CD1c-positive myeloid dendritic cell (primary cell): ENCODE measurements at regions not wholly inside any gene's neighbourhood (a gene's known extent, or its start where the extent isn't known, plus 50 kb on each side); places are given as distances from the start of the nearest gene placed in this dataset.
"Not testable (repeated sequence)": the region's sequence is repeated elsewhere in the genome, so short reads cannot be mapped to it uniquely, and the experiment has no call there.

Experiments used
- DNase-seq: peaks from one replicate; pipeline ENCODE4 v3.0.0-alpha.2; 2016; ENCODE audit errors: extremely low spot score

- no peak for DNase-seq
Observed at GRCh38 chr2:153420394-153420793, 58.2 kb downstream of the RPRM start.

- no peak for DNase-seq
Observed at GRCh38 chr2:153417077-153417476, 61.5 kb downstream of the RPRM start.

GRCh38 chr2:153416071-153416470, 62.5 kb downstream of the RPRM start:
- no peak for DNase-seq

- no peak for DNase-seq
Observed at GRCh38 chr2:153408710-153409385, 69.7 kb downstream of the RPRM start.

- DNase-seq: no peak
Observed at GRCh38 chr2:153405196-153405595, 73.4 kb downstream of the RPRM start.

GRCh38 chr2:153404792-153405191, 73.8 kb downstream of the RPRM start:
- DNase-seq: no peak

GRCh38 chr2:153403940-153404339, 74.6 kb downstream of the RPRM start:
- no peak for DNase-seq

- DNase-seq: not testable (repeated sequence)
Observed at GRCh38 chr2:153403352-153403751, 75.2 kb downstream of the RPRM start.

- no peak for DNase-seq
Observed at GRCh38 chr2:153394686-153395085, 83.9 kb downstream of the RPRM start.

- DNase-seq: no peak
Observed at GRCh38 chr2:153394247-153394646, 84.3 kb downstream of the RPRM start.

- no peak for DNase-seq
Observed at GRCh38 chr2:153393518-153393917, 85.0 kb downstream of the RPRM start.

- no peak for DNase-seq
Observed at GRCh38 chr2:153391131-153391530, 87.4 kb downstream of the RPRM start.

GRCh38 chr2:153388246-153388645, 90.3 kb downstream of the RPRM start:
- DNase-seq: no peak

- no peak for DNase-seq
Observed at GRCh38 chr2:153387203-153387602, 91.4 kb downstream of the RPRM start.

GRCh38 chr2:153386481-153386897, 92.1 kb downstream of the RPRM start:
- no peak for DNase-seq

- no peak for DNase-seq
Observed at GRCh38 chr2:153373510-153374279, 104.9 kb downstream of the RPRM start.

- no peak for DNase-seq
Observed at GRCh38 chr2:153360239-153360638, 118.3 kb downstream of the RPRM start.

GRCh38 chr2:153354377-153354776, 124.2 kb downstream of the RPRM start:
- DNase-seq: no peak

GRCh38 chr2:153349603-153350002, 129.0 kb downstream of the RPRM start:
- DNase-seq: no peak

GRCh38 chr2:153347818-153348495, 130.6 kb downstream of the RPRM start:
- DNase-seq: no peak

GRCh38 chr2:153320879-153321278, 157.7 kb downstream of the RPRM start:
- DNase-seq: no peak

- no peak for DNase-seq
Observed at GRCh38 chr2:153311432-153311831, 167.1 kb downstream of the RPRM start.

GRCh38 chr2:153308466-153308865, 170.1 kb downstream of the RPRM start:
- no peak for DNase-seq
